Thoracic aorta (tissue), 2 donors: ENCODE measurements at regions not wholly inside any gene's neighbourhood (a gene's known extent, or its start where the extent isn't known, plus 50 kb on each side); places are given as distances from the start of the nearest gene placed in this dataset.

Experiments
- ATAC-seq: fragments of 150-250 bp; one replicate; pipeline ENCODE4 v1.8.0; 2017; ENCODE audit warnings: low read depth; ENCODE audit not compliant: insufficient number of reproducible peaks, low FRiP score
- DNase-seq: peaks from one replicate; pipeline ENCODE4 v3.0.0-alpha.2; 2020; ENCODE audit warnings: low spot score
- H3K27ac ChIP-seq, 2 donors: fragments of 200-600 bp; sonication (generic); 1 replicate in 1 of 2; 2 replicates in 1 of 2; pipeline ENCODE4 v1.5.1; 2016; ENCODE audit warnings: mild to moderate bottlenecking in 2 of 2, moderate library complexity in 2 of 2
- H3K27me3 ChIP-seq: fragments of 200-600 bp; sonication (generic); replicated peaks from 2 replicates; pipeline ENCODE4 v1.6.0; 2016; ENCODE audit warnings: mild to moderate bottlenecking; ENCODE audit not compliant: insufficient read depth
- H3K36me3 ChIP-seq: fragments of 200-600 bp; sonication (generic); one replicate; pipeline ENCODE4 v1.5.1; 2016
- H3K4me1 ChIP-seq, 2 donors: fragments of 200-600 bp; sonication (generic); 1 replicate in 1 of 2; 2 replicates in 1 of 2; pipeline versions ENCODE4 v1.5.1 to v1.6.0; 2016; ENCODE audit warnings: low read depth in 2 of 2, mild to moderate bottlenecking in 1 of 2; ENCODE audit not compliant: control insufficient read depth in 1 of 2
- H3K4me3 ChIP-seq: fragments of 200-600 bp; sonication (generic); 2 replicates; pipeline ENCODE4 v1.5.1; 2016; ENCODE audit warnings: mild to moderate bottlenecking
- H3K9me3 ChIP-seq: fragments of 200-600 bp; sonication (generic); 2 replicates; pipeline ENCODE4 v1.5.1; 2016
- CTCF ChIP-seq: fragments of 200-600 bp; sonication (generic); IDR thresholded peaks from one replicate; pipeline ENCODE4 v1.5.1; 2019; ENCODE audit warnings: antibody characterized with exemption

GRCh38 chr12:86421333-86421732 is 165.1 kb upstream of the MGAT4C start:
- no peak for TF ChIP-seq CTCF
- ATAC-seq (no peak), DNase-seq (no peak)

GRCh38 chr12:86414201-86414600 is 158.0 kb upstream of the MGAT4C start:
- H3K4me1 ChIP-seq: no peaks in the 10 kb centered on the region
- ATAC-seq (no peak), DNase-seq (no peak)
- no peak overlapping the region for H3K4me3 ChIP-seq
- no peaks in the 10 kb centered on the region for H3K36me3 ChIP-seq
- H3K9me3 ChIP-seq: peaks cover 7% of the 10 kb centered on the region
- no peaks in the 10 kb centered on the region for H3K27me3 ChIP-seq
- TF ChIP-seq CTCF: no peak
- no peak overlapping the region for H3K27ac ChIP-seq

More at GRCh38 chr12:86421333-86421732, 165.1 kb upstream of the MGAT4C start:
- Histone ChIP-seq H3K27ac (no peak overlapping the region), H3K4me3 (no peak overlapping the region), H3K36me3 (no peaks in the 10 kb centered on the region), H3K4me1 (no peaks in the 10 kb centered on the region), H3K27me3 (no peaks in the 10 kb centered on the region), H3K9me3 (no peaks in the 10 kb centered on the region)

- no peak for TF ChIP-seq CTCF
- Histone ChIP-seq H3K4me3 (no peak overlapping the region), H3K9me3 (peaks cover 7% of the 10 kb centered on the region), H3K27me3 (no peaks in the 10 kb centered on the region), H3K4me1 (no peaks in the 10 kb centered on the region), H3K27ac (no peak overlapping the region), H3K36me3 (no peaks in the 10 kb centered on the region)
- no peak for ATAC-seq
- DNase-seq: no peak
These were observed 155.5 kb upstream of the MGAT4C start for GRCh38 chr12:86411710-86412109.

GRCh38 chr12:86407620-86408208 is 151.5 kb upstream of the MGAT4C start:
- H3K4me3 ChIP-seq: no peak overlapping the region
- H3K36me3 ChIP-seq: no peaks in the 10 kb centered on the region
- H3K9me3 ChIP-seq: peaks cover 10% of the 10 kb centered on the region
- no peak for DNase-seq
- H3K27me3 ChIP-seq: no peaks in the 10 kb centered on the region
- no peaks in the 10 kb centered on the region for H3K4me1 ChIP-seq
- TF ChIP-seq CTCF: no peak
- no peak overlapping the region for H3K27ac ChIP-seq
- no peak for ATAC-seq

- Histone ChIP-seq H3K4me1 (no peaks in the 10 kb centered on the region), H3K27ac (no peak overlapping the region), H3K9me3 (no peaks in the 10 kb centered on the region), H3K4me3 (no peak overlapping the region), H3K27me3 (no peaks in the 10 kb centered on the region), H3K36me3 (no peaks in the 10 kb centered on the region)
- TF ChIP-seq CTCF: no peak
- DNase-seq (no peak), ATAC-seq (no peak)
These were observed 133.8 kb upstream of the MGAT4C start for GRCh38 chr12:86389949-86390348.
